Trophoblast cell (in vitro differentiated cells and primary cell): ENCODE measurements at regions not wholly inside any gene's neighbourhood (a gene's known extent, or its start where the extent isn't known, plus 50 kb on each side); places are given as distances from the start of the nearest gene placed in this dataset.
A peak's percentile ranks its signal among the peaks of the same experiment; 100 is the strongest.

Experiments
- DNase-seq, 2 donors: peaks; one replicate each; pipeline ENCODE4 v3.0.0-alpha.2; 2016
- H2AFZ ChIP-seq: 2 replicates; pipeline ENCODE4 v1.6.1; 2013; ENCODE audit warnings: low read length, moderate library complexity, mild to moderate bottlenecking; ENCODE audit not compliant: insufficient read depth, poor library complexity
- H2AK5ac ChIP-seq: 2 replicates; pipeline ENCODE4 v1.6.1; 2013; ENCODE audit warnings: mild to moderate bottlenecking, low read length
- H2BK120ac ChIP-seq: 2 replicates; pipeline ENCODE4 v1.6.1; 2013; ENCODE audit warnings: low read length, mild to moderate bottlenecking, moderate library complexity; ENCODE audit not compliant: insufficient read depth, poor library complexity
- H2BK12ac ChIP-seq: 2 replicates; pipeline ENCODE4 v1.6.1; 2013; ENCODE audit warnings: mild to moderate bottlenecking, low read length, moderate library complexity
- H2BK5ac ChIP-seq: 2 replicates; pipeline ENCODE4 v1.6.1; 2013; ENCODE audit warnings: low read length, low read depth, moderate library complexity, mild to moderate bottlenecking; ENCODE audit not compliant: poor library complexity
- H3K14ac ChIP-seq: 2 replicates; pipeline ENCODE4 v1.6.1; 2013; ENCODE audit warnings: mild to moderate bottlenecking, low read length
- H3K18ac ChIP-seq: 2 replicates; pipeline ENCODE4 v1.6.1; 2013; ENCODE audit warnings: mild to moderate bottlenecking, low read length
- H3K23ac ChIP-seq: 2 replicates; pipeline ENCODE4 v1.6.1; 2013; ENCODE audit warnings: low read length
- H3K27ac ChIP-seq: 2 replicates; pipeline ENCODE4 v1.5.1; 2013; ENCODE audit warnings: low read depth, mild to moderate bottlenecking, inconsistent platforms, low read length, moderate library complexity
- H3K27me3 ChIP-seq: 2 replicates; pipeline ENCODE4 v1.6.1; 2013; ENCODE audit warnings: inconsistent platforms, mild to moderate bottlenecking, low read length, moderate library complexity; ENCODE audit not compliant: insufficient read depth
- H3K36me3 ChIP-seq, 2 experiments: 1 replicate in 1 of 2; 2 replicates in 1 of 2; pipeline ENCODE4 v1.6.1; 2013; ENCODE audit warnings: low read length in 2 of 2, mild to moderate bottlenecking in 2 of 2, moderate library complexity in 1 of 2; ENCODE audit not compliant: insufficient read depth in 2 of 2, control insufficient read depth in 1 of 2
- H3K4ac ChIP-seq: 2 replicates; pipeline ENCODE4 v1.6.1; 2013; ENCODE audit warnings: low read depth, mild to moderate bottlenecking, low read length, moderate library complexity
- H3K4me1 ChIP-seq, 2 experiments: 1 replicate in 1 of 2; 2 replicates in 1 of 2; pipeline ENCODE4 v1.6.1; 2013; ENCODE audit warnings: low read length in 2 of 2, mild to moderate bottlenecking in 2 of 2, moderate library complexity in 1 of 2; ENCODE audit not compliant: insufficient read depth in 2 of 2, control insufficient read depth in 1 of 2
- H3K4me2 ChIP-seq: 2 replicates; pipeline ENCODE4 v1.6.1; 2013; ENCODE audit warnings: inconsistent platforms, mild to moderate bottlenecking, low read length, moderate library complexity
- H3K4me3 ChIP-seq: 2 replicates; pipeline ENCODE4 v1.5.1; 2013; ENCODE audit warnings: mild to moderate bottlenecking, low read depth, low read length, inconsistent platforms
- H3K79me1 ChIP-seq: one replicate; pipeline ENCODE4 v1.6.1; 2013; ENCODE audit warnings: low read length
- H3K79me2 ChIP-seq: 2 replicates; pipeline ENCODE4 v1.6.1; 2013; ENCODE audit warnings: low read length, mild to moderate bottlenecking; ENCODE audit not compliant: control insufficient read depth, insufficient read depth, poor library complexity
- H3K9ac ChIP-seq: 2 replicates; pipeline ENCODE4 v1.6.1; 2013; ENCODE audit warnings: mild to moderate bottlenecking, low read length
- H3K9me3 ChIP-seq: 2 replicates; pipeline ENCODE4 v1.6.1; 2013; ENCODE audit warnings: low read depth, mild to moderate bottlenecking, control low read depth, inconsistent platforms, low read length; ENCODE audit not compliant: insufficient read depth
- H4K12ac ChIP-seq: 2 replicates; pipeline ENCODE4 v1.6.1; 2013; ENCODE audit warnings: low read depth, mild to moderate bottlenecking, low read length, moderate library complexity
- H4K8ac ChIP-seq: 2 replicates; pipeline ENCODE4 v1.6.1; 2013; ENCODE audit warnings: low read depth, mild to moderate bottlenecking, low read length, moderate library complexity
- H4K91ac ChIP-seq: one replicate; pipeline ENCODE4 v1.6.1; 2013; ENCODE audit warnings: low read depth, mild to moderate bottlenecking, low read length, moderate library complexity
- WGBS: extraction: QIAGEN DNeasy Blood & Tissue Kit; methylation state at CpG from one replicate; pipeline ENCODE4 v1.1.7; 2013; ENCODE audit warnings: missing lambda C conversion rate; ENCODE audit not compliant: insufficient read length, insufficient coverage; ENCODE audit errors: extremely low coverage; 5-methylcytosine and 5-hydroxymethylcytosine counted together

GRCh38 chr11:133697603-133698180 lies 147.6 kb downstream of the SPATA19 start:
- H2AFZ ChIP-seq = no peak overlapping the region
- no peak overlapping the region for H4K91ac ChIP-seq
- no peak overlapping the region for H4K8ac ChIP-seq
- no peaks in the 10 kb centered on the region for H3K36me3 ChIP-seq
- H3K4me2 ChIP-seq = no peak overlapping the region
- no peak overlapping the region for H2AK5ac ChIP-seq
- H3K9ac ChIP-seq = no peak overlapping the region
- H3K4me1 ChIP-seq = no peaks in the 10 kb centered on the region
- no peak overlapping the region for H3K18ac ChIP-seq
- H3K4me3 ChIP-seq = no peak overlapping the region
- no peaks in the 10 kb centered on the region for H3K27me3 ChIP-seq
- no peaks in the 10 kb centered on the region for H3K79me1 ChIP-seq
- H2BK120ac ChIP-seq = no peak overlapping the region
- no peak overlapping the region for H2BK5ac ChIP-seq
- H4K12ac ChIP-seq = no peak overlapping the region
- DNase-seq = no peak
- H3K9me3 ChIP-seq = no peaks in the 10 kb centered on the region
- no peak overlapping the region for H3K27ac ChIP-seq
- H3K4ac ChIP-seq = no peak overlapping the region
- H3K14ac ChIP-seq = no peak overlapping the region
- WGBS = no CpG with 5 or more reads among the region's 4 CpGs
- H2BK12ac ChIP-seq = no peak overlapping the region
- no peak overlapping the region for H3K23ac ChIP-seq
- no peaks in the 10 kb centered on the region for H3K79me2 ChIP-seq

- Histone ChIP-seq H3K27ac (no peak overlapping the region), H2AK5ac (no peak overlapping the region), H4K8ac (no peak overlapping the region), H3K4me2 (no peak overlapping the region), H3K4me3 (no peak overlapping the region), H3K36me3 (no peaks in the 10 kb centered on the region), H3K9ac (no peak overlapping the region), H3K9me3 (no peaks in the 10 kb centered on the region), H2BK120ac (no peak overlapping the region), H3K4me1 (no peaks in the 10 kb centered on the region), H3K18ac (no peak overlapping the region), H4K12ac (no peak overlapping the region), H2BK5ac (no peak overlapping the region), H3K23ac (no peak overlapping the region), H3K4ac (no peak overlapping the region), H3K27me3 (no peaks in the 10 kb centered on the region), H3K79me1 (no peaks in the 10 kb centered on the region), H3K14ac (no peak overlapping the region), H4K91ac (no peak overlapping the region), H2AFZ (no peak overlapping the region), H3K79me2 (no peaks in the 10 kb centered on the region), H2BK12ac (no peak overlapping the region)
- DNase-seq = no peak
- WGBS = no CpG with 5 or more reads among the region's 5 CpGs
These were observed 148.2 kb downstream of the SPATA19 start for GRCh38 chr11:133697161-133697560.

- Histone ChIP-seq H3K79me1 (no peaks in the 10 kb centered on the region), H3K4ac (no peak overlapping the region), H4K91ac (no peak overlapping the region), H3K36me3 (no peaks in the 10 kb centered on the region), H3K9me3 (no peaks in the 10 kb centered on the region), H4K12ac (no peak overlapping the region), H3K4me2 (no peak overlapping the region), H3K4me1 (no peaks in the 10 kb centered on the region), H2BK5ac (no peak overlapping the region), H2BK12ac (no peak overlapping the region), H3K23ac (no peak overlapping the region), H3K4me3 (no peak overlapping the region), H3K27ac (no peak overlapping the region), H3K27me3 (no peaks in the 10 kb centered on the region), H2AK5ac (no peak overlapping the region), H2BK120ac (no peak overlapping the region), H3K9ac (no peak overlapping the region), H3K18ac (no peak overlapping the region), H3K79me2 (no peaks in the 10 kb centered on the region), H4K8ac (no peak overlapping the region), H3K14ac (no peak overlapping the region), H2AFZ (no peak overlapping the region)
- DNase-seq = no peak
- no CpG with 5 or more reads among the region's 2 CpGs for WGBS
These were observed 149.9 kb downstream of the SPATA19 start for GRCh38 chr11:133695387-133695786.

- no peak overlapping the region for H2AK5ac ChIP-seq
- no peak overlapping the region for H4K8ac ChIP-seq
- no peak overlapping the region for H3K23ac ChIP-seq
- no peak overlapping the region for H2BK12ac ChIP-seq
- no peak overlapping the region for H3K9ac ChIP-seq
- no peak overlapping the region for H4K91ac ChIP-seq
- no peak overlapping the region for H4K12ac ChIP-seq
- DNase-seq = no peak
- no peaks in the 10 kb centered on the region for H3K4me1 ChIP-seq
- no peak overlapping the region for H3K4ac ChIP-seq
- no peaks in the 10 kb centered on the region for H3K36me3 ChIP-seq
- no peak overlapping the region for H3K4me3 ChIP-seq
- H3K79me2 ChIP-seq = no peaks in the 10 kb centered on the region
- no peaks in the 10 kb centered on the region for H3K27me3 ChIP-seq
- no CpG with 5 or more reads among the region's 3 CpGs for WGBS
- no peaks in the 10 kb centered on the region for H3K9me3 ChIP-seq
- no peaks in the 10 kb centered on the region for H3K79me1 ChIP-seq
- no peak overlapping the region for H3K27ac ChIP-seq
- H3K4me2 ChIP-seq = no peak overlapping the region
- H2AFZ ChIP-seq = peak overlapping the region; percentile 14
- no peak overlapping the region for H3K18ac ChIP-seq
- H2BK120ac ChIP-seq = no peak overlapping the region
- H3K14ac ChIP-seq = no peak overlapping the region
- H2BK5ac ChIP-seq = no peak overlapping the region
These were observed 150.6 kb downstream of the SPATA19 start for GRCh38 chr11:133694701-133695100.
